HG03432 (cell line): ENCODE measurements at regions not wholly inside any gene's neighbourhood (a gene's known extent, or its start where the extent isn't known, plus 50 kb on each side); places are given as distances from the start of the nearest gene placed in this dataset.

Source experiments
- ATAC-seq: cut with Tn5 transposase; IDR thresholded peaks from one replicate; pipeline ENCODE4 v1.9.1; 2021; ENCODE audit warnings: mild to moderate bottlenecking, moderate library complexity; ENCODE audit not compliant: unreplicated experiment

DNA sequence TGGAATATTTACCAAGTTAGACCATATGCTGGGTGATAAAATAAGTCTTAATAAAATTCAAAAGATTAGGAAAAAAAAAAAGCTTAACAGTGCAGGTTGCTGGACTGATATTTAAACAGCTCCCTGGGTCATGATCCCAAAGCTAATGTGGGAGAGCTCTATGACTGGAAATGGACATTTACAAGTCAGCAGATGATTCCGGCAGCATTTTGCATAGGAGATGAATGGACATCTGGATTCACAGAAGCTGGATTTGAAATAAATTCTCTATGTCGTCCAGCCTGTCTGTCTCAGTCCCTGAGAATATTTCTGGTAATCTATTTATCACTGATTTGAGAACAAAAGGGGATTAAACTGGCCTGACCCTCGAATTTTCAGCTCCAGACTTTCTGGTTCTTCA, 52.3 kb upstream of the KLHL25 start:
- no peak for ATAC-seq

DNA sequence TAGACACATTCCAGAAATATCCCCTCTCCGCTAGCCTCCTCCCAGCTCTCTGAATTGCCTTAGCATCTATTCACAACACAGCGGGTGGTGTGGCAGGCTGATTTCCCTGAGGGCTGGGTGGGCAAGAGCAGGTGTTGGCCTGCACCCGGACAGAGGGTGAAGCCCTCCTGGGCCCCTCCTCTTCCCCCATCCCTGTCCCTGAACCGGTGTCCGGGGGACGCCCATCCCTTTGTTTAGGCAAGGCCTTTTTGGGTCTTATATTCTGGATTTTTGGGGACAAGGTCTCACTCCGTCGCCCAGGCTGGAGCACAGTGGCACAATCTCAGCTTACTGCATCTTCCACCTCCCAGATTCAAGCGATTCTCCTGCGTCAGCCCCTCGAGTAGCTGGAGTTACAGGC, 55.2 kb upstream of the KLHL25 start:
- no peak for ATAC-seq

- ATAC-seq: no peak
Measured at GRCh38 chr15:85852969-85853368, 58.2 kb upstream of the KLHL25 start.

DNA sequence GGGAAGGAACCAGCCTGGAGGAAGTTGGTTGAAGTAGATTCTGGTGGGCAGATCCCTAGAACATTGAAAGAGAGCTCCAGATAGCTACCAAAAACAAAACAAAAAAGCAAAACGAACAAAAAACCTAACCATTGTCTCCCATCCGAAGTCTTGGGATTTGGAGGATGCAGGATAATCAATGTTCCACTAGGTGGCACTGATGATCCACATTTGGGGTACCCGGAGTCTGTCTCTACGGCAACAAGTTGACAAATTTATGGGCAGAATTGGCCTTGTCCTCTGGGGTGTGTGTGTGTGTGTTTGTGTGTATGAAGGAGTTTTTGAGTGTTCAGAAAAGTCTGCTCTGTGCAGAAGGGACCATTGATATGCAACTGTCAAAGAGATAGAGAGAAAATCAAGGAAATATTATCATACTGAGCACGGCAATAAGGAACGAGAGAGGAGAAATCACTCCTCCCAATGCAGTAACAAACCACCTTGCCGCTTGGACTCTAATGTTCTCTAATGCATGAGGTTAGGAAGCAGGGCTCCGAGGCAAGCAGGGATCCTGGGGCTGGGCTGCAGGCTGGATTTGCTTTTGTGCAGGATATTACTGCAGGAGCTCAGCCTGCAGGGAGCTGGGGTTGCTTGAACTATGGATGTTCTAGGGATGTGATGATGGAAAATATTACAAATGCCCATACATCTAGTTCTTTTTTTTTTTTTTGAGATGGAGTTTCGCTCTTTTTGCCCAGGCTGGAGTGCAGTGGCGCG, 59.8 kb upstream of the KLHL25 start:
- ATAC-seq: peak; percentile 71

DNA sequence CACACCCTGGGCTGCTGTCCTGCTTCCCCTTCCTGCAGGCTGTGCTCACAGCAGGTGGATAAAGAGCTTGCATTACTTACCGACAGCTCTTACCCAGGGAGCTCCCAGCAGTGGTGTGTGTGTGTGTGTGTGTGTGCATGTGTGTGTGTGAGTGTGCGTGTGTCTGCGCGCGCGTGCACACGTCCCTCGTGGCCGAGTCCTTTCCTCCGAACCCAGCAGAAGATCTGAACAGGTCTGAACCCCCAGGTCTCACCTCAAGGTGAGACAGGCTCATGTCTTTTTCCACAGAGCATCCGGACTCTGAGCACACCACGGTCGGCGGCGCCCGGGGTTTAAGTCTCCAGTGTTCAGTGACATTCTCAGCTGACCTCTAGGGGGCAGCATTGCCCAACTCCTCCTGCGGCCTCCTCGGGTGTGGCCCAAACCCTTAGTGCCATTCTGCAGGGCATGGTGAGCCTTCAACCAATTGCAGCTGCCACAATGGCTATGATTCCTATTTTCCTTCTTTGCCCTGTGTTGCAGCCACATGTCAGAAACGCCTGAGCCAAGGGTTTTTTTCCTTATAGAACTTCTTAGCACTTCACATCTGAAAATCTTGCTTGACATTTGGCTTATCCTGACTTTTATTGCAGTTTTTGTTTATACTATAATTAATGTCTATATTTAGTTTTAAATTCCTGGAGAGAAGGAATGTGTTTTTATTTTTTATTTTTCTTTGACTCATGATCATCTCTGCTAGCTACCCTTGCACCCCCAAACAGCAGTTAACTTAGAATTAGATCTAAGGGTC, 64.1 kb upstream of the KLHL25 start:
- ATAC-seq: peak; percentile 94

DNA sequence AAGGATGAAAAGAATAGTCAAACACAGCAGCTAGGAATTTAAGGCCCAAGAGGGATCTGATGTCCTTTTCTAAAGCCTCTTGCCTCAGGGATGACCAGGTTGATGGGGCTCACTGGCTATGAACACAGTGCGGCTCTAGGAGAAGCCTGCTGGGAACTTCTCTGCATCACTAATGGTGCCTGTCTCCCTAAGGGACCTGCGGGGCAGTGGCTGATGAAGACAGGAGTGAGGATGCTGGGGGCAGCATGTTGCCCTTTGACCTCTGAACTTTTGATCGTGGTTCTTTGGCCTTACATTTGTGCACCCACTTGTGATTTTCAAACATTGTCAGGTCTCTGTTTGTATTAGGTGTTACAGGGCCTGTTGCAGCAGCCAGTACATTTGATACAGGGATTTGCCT, 64.9 kb upstream of the KLHL25 start:
- ATAC-seq: no peak

- ATAC-seq: no peak
Measured at GRCh38 chr15:85860394-85861161, 65.9 kb upstream of the KLHL25 start.

DNA sequence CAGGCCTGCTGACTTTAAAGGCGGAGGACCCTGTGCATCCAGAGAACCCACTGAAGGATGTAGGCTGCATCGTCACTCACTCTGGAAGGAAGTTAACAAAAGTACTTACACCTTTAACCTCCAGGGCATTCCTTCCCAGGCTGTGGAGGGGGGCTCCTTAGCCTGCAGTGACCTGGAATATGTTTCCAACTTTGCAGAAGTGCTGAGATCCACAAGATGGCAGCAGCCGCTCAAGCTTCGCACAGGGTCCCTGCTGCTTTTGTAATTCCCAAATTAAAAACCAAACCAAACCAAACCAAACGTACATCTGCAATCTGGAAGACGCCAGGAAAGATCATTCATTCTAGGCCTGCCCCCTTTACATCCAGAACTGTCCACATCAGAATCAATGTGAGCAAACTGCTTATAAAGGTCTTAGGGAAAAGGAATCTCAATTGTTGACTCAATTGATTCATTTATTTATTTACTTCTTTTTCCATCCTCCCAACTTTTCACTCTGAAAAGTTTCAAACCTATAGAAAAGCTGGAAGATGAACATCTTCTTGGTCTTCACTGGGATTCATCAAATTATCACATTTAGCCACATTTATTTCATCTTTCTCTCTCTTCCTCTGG, 70.5 kb upstream of the KLHL25 start:
- ATAC-seq: no peak

DNA sequence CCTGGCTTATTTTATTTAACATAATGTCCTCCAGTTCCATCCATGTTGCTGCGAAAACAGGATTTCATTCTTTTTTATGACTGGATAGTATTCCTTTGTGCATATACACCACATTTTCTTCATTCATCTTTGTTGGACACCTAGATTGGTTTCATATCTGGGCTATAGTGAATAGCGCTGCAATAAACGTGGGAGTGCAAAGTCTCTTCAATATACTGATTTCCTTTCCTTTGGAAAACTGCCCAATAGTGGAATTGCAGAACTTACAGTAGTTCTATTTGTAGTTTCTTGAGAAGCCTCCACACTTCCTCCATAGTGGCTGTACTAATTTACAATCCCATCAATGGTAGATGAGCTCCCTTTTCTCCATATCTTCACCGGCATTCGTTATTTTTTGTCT, 72.5 kb upstream of the KLHL25 start:
- ATAC-seq: no peak

DNA sequence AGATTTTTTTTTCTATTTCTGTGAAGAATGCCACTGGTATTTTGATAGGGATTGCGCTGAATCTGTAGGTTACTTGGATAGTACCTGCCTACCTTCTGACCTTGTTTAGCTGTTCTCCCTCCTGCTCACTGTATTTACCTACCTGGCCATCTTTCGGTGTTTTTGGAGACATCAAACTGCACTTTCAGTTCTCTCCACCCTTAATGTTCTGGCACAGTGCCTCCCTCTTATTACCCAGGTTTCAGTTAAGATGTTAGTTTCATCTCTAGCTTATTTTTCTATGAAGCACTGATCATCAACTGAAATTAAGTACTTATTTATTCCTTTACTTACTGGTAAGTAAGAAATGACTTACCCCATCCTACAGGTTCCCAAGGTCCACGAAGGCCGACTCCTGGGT, 74.4 kb upstream of the KLHL25 start:
- ATAC-seq: no peak

- ATAC-seq: no peak
Measured at GRCh38 chr15:85870216-85871014, 75.7 kb upstream of the KLHL25 start.

DNA sequence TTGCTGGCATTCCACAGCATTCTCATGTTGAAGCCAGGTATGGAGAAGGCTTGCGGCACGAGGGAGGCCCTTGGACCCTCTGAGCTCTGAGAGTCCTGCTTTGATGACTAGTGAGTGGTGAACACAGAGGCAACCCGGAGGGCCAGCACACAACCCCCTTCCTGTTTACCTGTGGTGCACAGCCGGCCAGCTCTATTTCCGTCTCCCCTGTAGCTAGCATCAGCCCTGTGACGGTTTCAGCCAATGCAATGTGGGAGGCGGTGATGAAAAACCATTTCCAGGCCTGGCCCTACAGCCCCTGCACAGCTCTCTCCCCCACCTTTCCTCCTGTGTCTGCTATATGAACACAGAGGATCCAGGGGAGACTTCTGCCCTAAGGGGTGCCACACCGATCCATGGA, 76.8 kb upstream of the KLHL25 start:
- ATAC-seq: no peak

GRCh38 chr15:85872125-85872524, 77.4 kb upstream of the KLHL25 start:
- ATAC-seq: no peak

GRCh38 chr15:85874236-85874635, 79.5 kb upstream of the KLHL25 start:
- ATAC-seq: no peak

GRCh38 chr15:85875756-85876155, 81.0 kb upstream of the KLHL25 start:
- no peak for ATAC-seq

DNA sequence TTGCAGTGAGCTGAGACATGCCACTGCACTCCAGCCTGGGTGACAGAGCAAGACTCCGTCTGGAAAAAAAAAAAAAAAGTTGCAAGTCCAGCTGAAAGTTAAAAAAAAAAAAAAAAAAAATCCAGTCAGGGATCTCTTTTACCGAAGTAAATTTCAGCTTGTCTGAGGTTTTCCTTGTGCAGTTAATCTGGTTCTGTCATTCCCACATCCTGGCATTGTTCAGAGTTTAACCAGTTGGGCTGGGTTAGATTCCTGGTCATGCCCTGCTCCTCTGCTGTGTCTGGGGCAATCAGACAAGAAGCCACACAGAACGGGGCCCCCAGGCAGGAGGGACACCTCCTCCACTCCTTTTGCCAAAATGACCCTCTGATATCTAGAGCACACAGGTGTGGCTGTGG, 84.1 kb upstream of the KLHL25 start:
- no peak for ATAC-seq

DNA sequence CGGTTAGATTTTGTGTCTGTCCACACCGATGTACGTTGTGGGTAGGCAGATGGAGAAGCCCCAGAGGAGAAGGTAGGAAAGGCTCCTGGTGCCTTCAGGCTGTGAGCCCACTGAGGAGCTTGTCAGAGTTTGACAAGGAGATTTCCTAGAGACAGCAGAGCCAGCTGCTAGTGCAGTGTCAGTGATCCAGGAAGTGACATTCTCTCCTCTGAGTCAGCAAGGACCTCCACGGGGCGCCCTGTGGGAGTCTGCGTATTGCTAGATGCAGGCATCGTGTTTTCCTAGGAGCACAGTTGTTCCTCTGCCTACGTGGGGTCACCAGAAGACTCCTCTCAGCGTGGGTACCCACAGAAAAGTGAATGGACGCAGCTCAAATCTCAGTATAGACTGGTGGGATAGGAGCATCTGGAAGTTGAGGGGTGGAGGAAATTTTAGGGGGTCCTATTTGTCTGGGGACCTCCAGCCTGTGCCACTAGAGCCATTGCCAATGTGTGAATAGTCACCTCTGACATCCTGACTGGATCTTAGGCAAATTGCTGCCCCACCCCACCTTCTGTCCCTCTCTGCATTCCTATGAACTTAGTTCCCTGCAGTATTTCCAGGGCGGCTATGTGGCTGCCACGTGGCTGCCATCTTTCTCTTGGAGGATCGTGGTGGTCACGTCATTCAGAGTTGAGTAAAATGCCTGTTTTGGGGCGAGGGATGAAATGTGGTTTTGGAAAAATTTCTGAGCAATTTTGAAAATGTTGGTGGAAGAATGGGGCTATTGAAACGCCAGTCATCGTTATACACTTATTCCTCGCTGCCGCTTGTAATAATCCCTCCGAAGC, 84.8 kb upstream of the KLHL25 start:
- no peak for ATAC-seq

DNA sequence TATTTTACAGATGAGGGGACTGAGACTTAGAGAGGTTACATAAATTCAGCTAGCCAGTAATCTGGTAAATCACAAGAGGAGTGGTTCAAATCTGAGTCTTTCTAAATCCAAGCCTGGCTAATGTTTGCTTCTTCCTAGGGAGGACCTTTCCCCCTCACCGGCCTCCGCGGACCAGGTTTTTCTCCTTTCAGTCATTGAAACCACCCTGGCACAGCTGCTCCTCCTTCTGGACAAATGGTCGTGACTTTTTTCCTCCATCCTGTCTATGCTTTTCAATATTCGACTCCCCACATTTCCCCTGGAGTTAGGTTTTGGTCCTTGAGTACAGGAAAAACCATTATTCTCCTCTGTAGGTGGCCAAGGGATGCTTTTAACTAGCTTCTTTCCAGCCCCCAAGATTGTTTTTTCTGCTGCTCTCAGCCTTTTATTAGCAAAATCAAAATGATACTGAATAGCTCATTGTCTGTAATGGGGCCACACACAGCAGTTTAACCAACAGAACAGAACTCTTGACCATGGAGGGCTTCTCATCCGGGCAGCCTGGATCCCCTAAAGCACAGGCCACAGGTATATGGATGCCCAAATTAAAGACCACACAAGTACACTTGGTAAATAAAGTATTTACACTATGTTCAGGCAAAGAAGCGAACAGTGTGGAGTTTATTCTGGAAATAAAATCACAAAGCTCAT, 85.9 kb upstream of the KLHL25 start:
- no peak for ATAC-seq

- no peak for ATAC-seq
Measured at GRCh38 chr15:85886309-85886811, 91.6 kb upstream of the KLHL25 start.
